Fibroblast of lung (primary cell): ENCODE measurements at regions not wholly inside any gene's neighbourhood (a gene's known extent, or its start where the extent isn't known, plus 50 kb on each side); places are given as distances from the start of the nearest gene placed in this dataset.

ENCODE experiments used
- CTCF ChIP-seq, 2 donors: IDR thresholded peaks in 1 of 2; conservative IDR thresholded peaks in 1 of 2; 1 replicate in 1 of 2; 2 replicates in 1 of 2; pipeline ENCODE4 v1.5.1; 2011 to 2012; ENCODE audit warnings: low read length in 2 of 2, control low read depth in 1 of 2, inconsistent platforms in 1 of 2, low read depth in 1 of 2, mild to moderate bottlenecking in 1 of 2
- EZH2 ChIP-seq: IDR thresholded peaks from 2 replicates; pipeline ENCODE4 v1.5.1; 2012; ENCODE audit warnings: low read length, control low read depth, mild to moderate bottlenecking; ENCODE audit errors: missing control alignments

- TF ChIP-seq CTCF (conservative IDR thresholded peaks at IDR 0.05 in 1 of 2, IDR thresholded peaks at IDR 0.05 in 1 of 2; ENCODE audit: low read depth in 1 of 2, low read length in 2 of 2) (no peak), EZH2 (no peak)
Observed at GRCh38 chr12:13718271-13718670, 263.1 kb downstream of the GRIN2B start.
